MCF 10A (cell line): ENCODE measurements at regions not wholly inside any gene's neighbourhood (a gene's known extent, or its start where the extent isn't known, plus 50 kb on each side); places are given as distances from the start of the nearest gene placed in this dataset.
A peak's percentile ranks its signal among the peaks of the same experiment; 100 is the strongest.
"Not testable (repeated sequence)": the region's sequence is repeated elsewhere in the genome, so short reads cannot be mapped to it uniquely, and the experiment has no call there.

Source experiments
- BruUV-seq: library from RNA; stranded (reverse); fragments of 400-500 nt; replicated peaks from 2 replicates; lab custom pipeline; 2021; lab: Mats Ljungman, UMichigan
- CTCF ChIA-PET: fragments of 300-600 bp; sonication (Branson Sonifier 250); formaldehyde crosslinking; extraction: SDS; loops from one replicate; lab custom pipeline; 2021; ENCODE audit warnings: antibody characterized with exemption, inconsistent platforms; lab: Yijun Ruan, JAX
- POLR2A ChIA-PET: fragments of 300-600, 350-650 bp; sonication (Branson Sonifier 250); formaldehyde crosslinking; extraction: SDS; loops from one replicate; lab custom pipeline; 2020; ENCODE audit warnings: antibody characterized with exemption, inconsistent platforms; lab: Yijun Ruan, JAX
- DNase-seq: peaks from one replicate; pipeline ENCODE4 v3.0.0-alpha.2; 2018; ENCODE audit not compliant: unreplicated experiment
- H3K27ac Mint-ChIP-seq: one replicate; pipeline ENCODE4 v1.8.0; 2022; ENCODE audit warnings: mild to moderate bottlenecking, low read depth, mixed read lengths; ENCODE audit not compliant: unreplicated experiment
- H3K27me3 Mint-ChIP-seq: one replicate; pipeline ENCODE4 v1.8.0; 2022; ENCODE audit warnings: mixed read lengths; ENCODE audit not compliant: insufficient read depth, unreplicated experiment
- H3K36me3 Mint-ChIP-seq: one replicate; pipeline ENCODE4 v1.8.0; 2022; ENCODE audit warnings: mild to moderate bottlenecking, moderate library complexity, mixed read lengths; ENCODE audit not compliant: insufficient read depth, unreplicated experiment
- H3K4me1 Mint-ChIP-seq: one replicate; pipeline ENCODE4 v1.8.0; 2022; ENCODE audit warnings: mixed read lengths; ENCODE audit not compliant: insufficient read depth, unreplicated experiment
- H3K4me3 Mint-ChIP-seq: one replicate; pipeline ENCODE4 v1.8.0; 2022; ENCODE audit warnings: mild to moderate bottlenecking, moderate library complexity, mixed read lengths; ENCODE audit not compliant: unreplicated experiment
- H3K9me3 Mint-ChIP-seq: one replicate; pipeline ENCODE4 v1.8.0; 2022; ENCODE audit warnings: mixed read lengths; ENCODE audit not compliant: unreplicated experiment
- intact Hi-C: fragments of 100-400 bp; cut with micrococcal nuclease; formaldehyde crosslinking; loops from 2 replicates; pipeline ENCODE4 v1.14.1; 2022
- TF ChIP-seq, protein P1 (sequence below): fragments of 200-600 bp; IDR thresholded peaks from one replicate; pipeline ENCODE4 v1.8.0; 2022; ENCODE audit warnings: antibody characterized with exemption, mild to moderate bottlenecking; ENCODE audit not compliant: unreplicated experiment

DNA sequence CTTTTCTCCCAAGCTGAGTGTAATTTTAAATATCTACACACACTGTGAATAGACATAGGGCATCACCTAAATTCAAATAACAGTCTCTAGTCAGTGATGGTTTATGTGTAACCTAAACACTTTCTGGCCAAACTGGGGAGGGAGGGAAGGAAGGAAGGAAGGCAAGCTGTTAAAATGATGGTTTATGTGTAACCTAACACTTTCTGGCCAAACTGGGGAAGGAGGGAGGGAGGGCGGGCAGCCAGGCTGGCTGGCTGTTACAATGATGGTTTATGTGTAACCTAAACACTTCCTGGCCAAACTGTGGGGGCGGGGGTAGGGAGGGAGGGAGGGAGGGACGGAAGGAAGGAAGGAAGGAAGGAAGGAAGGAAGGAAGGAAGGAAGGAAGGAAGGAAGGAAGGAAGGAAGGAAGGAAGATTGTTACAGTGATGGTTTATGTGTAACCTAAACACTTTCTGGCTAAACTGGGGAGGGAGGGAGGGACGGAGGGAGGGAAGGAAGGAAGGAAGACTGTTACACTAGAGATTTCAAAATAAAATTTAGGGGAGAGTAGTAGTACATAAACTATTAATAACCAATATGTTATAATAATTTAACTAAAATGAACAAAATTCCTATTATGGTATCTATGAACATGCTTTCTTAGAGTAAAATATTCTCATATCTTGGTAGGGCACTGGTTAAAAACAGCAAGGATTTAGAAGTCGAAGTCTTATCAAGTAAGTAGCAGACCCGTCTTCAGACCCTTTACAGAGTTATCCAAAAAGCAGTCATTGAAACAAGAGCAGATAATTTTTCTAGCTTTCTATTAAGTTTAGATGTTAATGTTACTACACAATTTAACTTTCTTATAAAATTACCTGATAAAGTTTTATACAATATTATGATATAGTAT, 148.1 kb downstream of the LMLN start:
- BruUV-seq: no TSS peak
- peak; percentile 3 for DNase-seq
- H3K4me3 Mint-ChIP-seq: no peak overlapping the region
- intact Hi-C loops: no loop called here
- H3K36me3 Mint-ChIP-seq: no peaks in the 10 kb centered on the region
- ChIA-PET POLR2A (no interaction called here), CTCF (no interaction called here)
- TF ChIP-seq, protein P1, sequence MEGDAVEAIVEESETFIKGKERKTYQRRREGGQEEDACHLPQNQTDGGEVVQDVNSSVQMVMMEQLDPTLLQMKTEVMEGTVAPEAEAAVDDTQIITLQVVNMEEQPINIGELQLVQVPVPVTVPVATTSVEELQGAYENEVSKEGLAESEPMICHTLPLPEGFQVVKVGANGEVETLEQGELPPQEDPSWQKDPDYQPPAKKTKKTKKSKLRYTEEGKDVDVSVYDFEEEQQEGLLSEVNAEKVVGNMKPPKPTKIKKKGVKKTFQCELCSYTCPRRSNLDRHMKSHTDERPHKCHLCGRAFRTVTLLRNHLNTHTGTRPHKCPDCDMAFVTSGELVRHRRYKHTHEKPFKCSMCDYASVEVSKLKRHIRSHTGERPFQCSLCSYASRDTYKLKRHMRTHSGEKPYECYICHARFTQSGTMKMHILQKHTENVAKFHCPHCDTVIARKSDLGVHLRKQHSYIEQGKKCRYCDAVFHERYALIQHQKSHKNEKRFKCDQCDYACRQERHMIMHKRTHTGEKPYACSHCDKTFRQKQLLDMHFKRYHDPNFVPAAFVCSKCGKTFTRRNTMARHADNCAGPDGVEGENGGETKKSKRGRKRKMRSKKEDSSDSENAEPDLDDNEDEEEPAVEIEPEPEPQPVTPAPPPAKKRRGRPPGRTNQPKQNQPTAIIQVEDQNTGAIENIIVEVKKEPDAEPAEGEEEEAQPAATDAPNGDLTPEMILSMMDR: no peak
- H3K27me3 Mint-ChIP-seq: peaks cover 70% of the 10 kb centered on the region
- no peak overlapping the region for H3K27ac Mint-ChIP-seq
- peaks cover 2% of the 10 kb centered on the region for H3K9me3 Mint-ChIP-seq
- no peaks in the 10 kb centered on the region for H3K4me1 Mint-ChIP-seq

DNA sequence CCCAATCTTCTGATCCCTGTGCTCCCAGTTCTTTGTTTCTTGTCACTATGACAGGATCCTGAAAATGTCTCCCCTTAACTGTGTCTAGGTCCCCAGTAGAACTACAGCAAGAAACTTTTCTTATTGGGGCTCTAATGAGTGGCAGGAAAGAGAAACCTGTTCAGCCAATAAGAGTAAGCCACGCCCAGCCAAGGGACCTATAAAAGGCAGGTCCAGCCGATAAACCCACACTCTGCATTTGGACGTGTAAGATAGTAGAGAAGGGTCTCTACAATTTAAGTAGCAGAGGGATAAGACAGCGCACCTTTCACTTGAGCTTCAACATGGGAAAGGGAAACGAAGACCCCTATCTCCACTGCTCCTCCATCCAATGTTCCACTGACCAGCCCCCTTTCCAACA, 149.9 kb downstream of the LMLN start:
- TF ChIP-seq, protein P1: no peak
- H3K4me1 Mint-ChIP-seq: no peaks in the 10 kb centered on the region
- BruUV-seq: no TSS peak
- no peaks in the 10 kb centered on the region for H3K36me3 Mint-ChIP-seq
- intact Hi-C loops: no loop called here
- H3K27me3 Mint-ChIP-seq: peaks cover 88% of the 10 kb centered on the region
- no peak overlapping the region for H3K27ac Mint-ChIP-seq
- H3K9me3 Mint-ChIP-seq: peaks cover 8% of the 10 kb centered on the region
- no peak overlapping the region for H3K4me3 Mint-ChIP-seq
- CTCF ChIA-PET: no interaction called here
- no peak for DNase-seq
- POLR2A ChIA-PET: no interaction called here

DNA sequence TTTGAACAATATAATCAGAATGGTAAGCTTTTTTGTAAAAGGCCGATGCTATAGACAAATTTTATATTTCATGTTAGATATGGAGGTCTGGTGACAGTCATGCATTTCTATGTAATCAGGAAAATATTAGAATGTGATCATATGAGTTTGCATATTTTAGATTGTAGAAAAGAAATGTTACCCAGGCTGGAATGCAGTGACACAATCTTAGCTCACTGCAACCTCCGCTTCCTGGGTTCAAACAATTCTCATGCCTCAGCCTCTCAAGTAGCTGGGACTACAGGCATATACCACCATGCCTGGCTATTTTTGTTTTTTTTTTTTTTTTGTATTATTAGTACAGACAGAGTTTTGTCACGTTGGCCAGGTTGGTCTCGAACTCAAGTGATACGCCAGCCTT, 152.0 kb downstream of the LMLN start:
- TF ChIP-seq, protein P1: no peak
- ChIA-PET POLR2A (no interaction called here), CTCF (interaction anchor here (1.2 kb wide), 1 partner anchor 32 kb away, joined by 4 read pairs; no protein-coding TSS in a partner anchor)
- Mint-ChIP-seq H3K4me3 (no peak overlapping the region), H3K4me1 (no peaks in the 10 kb centered on the region), H3K36me3 (no peaks in the 10 kb centered on the region), H3K27ac (no peak overlapping the region), H3K9me3 (peaks cover 8% of the 10 kb centered on the region), H3K27me3 (peaks cover 83% of the 10 kb centered on the region)
- BruUV-seq: no TSS peak
- intact Hi-C loops: no loop called here
- no peak for DNase-seq

DNA sequence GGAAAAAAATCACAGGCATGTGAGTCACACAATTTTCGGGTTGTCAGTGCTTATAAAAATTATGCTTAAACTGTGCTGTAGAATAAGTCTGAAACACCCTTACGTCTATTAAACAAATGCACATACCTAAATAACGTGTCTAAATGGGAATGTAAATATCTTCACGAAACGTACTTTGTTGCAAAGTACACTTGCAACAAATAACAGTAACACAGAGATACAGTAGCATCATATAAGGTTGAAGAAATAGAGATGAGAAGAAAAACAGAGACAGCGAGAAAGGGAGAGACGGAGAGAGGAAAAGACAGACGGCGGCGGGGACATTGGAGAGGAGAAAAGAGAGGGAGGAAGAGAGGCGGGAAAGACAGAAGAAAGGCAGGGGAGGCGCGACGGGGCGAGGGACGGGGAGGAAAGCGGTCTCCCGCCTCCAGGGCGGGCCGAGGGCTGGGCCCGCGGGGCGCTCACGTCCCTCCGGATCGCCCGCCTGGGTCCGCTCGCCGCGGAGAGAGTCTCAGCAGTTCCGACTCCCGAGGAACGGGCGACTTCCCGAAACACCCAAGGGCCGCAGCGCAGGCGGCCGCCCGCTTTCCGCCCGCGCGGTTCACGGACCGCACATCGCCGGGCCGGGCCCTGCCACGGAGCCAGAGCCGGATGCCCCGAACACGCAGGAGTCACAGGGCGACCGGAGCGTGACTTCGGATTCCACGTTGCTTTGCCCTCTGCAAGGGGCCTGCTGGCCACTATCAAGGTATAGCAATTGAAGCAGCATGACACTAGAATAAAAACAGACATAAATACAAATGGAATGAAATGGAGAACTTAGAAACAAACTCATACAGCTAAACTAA, 153.4 kb downstream of the LMLN start:
- ChIA-PET CTCF (interaction anchor here (0.7 kb wide), 1 partner anchor 26 kb away, joined by 3 read pairs; no protein-coding TSS in a partner anchor), POLR2A (no interaction called here)
- intact Hi-C loops: no loop called here
- no peak overlapping the region for H3K4me3 Mint-ChIP-seq
- H3K27ac Mint-ChIP-seq: no peak overlapping the region
- peaks cover 81% of the 10 kb centered on the region for H3K27me3 Mint-ChIP-seq
- no peaks in the 10 kb centered on the region for H3K4me1 Mint-ChIP-seq
- H3K36me3 Mint-ChIP-seq: no peaks in the 10 kb centered on the region
- DNase-seq: no peak
- TF ChIP-seq, protein P1: no peak
- H3K9me3 Mint-ChIP-seq: peaks cover 8% of the 10 kb centered on the region
- BruUV-seq: no TSS peak

DNA sequence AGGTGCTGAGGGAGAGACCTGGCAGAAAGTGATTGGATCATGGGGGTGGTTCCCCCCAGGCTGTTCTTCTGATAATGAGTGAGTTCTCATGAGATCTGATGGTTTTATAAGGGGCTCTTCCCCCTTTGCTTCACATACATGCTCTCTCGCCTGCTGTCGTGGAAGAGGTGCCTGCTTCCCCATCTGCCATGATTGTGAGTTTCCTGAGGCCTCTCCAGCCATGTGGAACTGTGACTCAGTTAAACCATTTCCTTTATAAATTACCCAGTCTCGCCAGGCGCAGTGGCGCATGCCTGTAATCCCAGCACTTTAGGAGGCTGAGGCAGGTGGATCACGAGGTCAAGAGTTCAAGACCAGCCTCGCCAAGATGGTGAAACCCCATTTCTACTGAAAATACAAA, 154.5 kb downstream of the LMLN start:
- H3K36me3 Mint-ChIP-seq, H3K9me3 Mint-ChIP-seq, DNase-seq, CTCF ChIA-PET, POLR2A ChIA-PET, H3K27ac Mint-ChIP-seq, H3K4me3 Mint-ChIP-seq, BruUV-seq, intact Hi-C loops, H3K4me1 Mint-ChIP-seq: not testable (repeated sequence)
- peaks cover 81% of the 10 kb centered on the region for H3K27me3 Mint-ChIP-seq

DNA sequence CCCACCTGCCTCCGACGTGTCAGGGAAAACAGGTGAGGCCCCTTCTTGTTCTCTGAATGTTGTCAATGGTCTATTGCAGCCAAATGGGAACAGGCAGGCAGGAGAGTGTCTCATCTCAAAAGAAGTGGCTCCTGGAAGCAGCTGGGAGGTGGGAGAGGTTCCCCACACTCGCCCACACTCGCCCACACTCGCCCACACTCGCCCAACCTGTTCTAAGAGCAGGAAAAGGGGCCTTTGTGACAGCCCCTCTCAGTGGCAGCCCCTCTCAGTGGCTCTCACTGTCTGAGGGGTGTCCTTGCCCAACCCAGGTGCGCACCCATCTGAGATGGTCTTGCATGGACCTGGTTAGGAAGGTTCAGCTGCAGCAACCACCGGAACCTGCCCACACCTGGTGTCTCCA, 162.2 kb downstream of the LMLN start:
- DNase-seq, BruUV-seq, H3K27ac Mint-ChIP-seq, intact Hi-C loops, POLR2A ChIA-PET, CTCF ChIA-PET, H3K36me3 Mint-ChIP-seq, H3K4me1 Mint-ChIP-seq, H3K9me3 Mint-ChIP-seq, H3K4me3 Mint-ChIP-seq: not testable (repeated sequence)
- H3K27me3 Mint-ChIP-seq: peaks cover 86% of the 10 kb centered on the region
